HepG2 (cell line): ENCODE measurements at regions not wholly inside any gene's neighbourhood (a gene's known extent, or its start where the extent isn't known, plus 50 kb on each side); places are given as distances from the start of the nearest gene placed in this dataset.

Source experiments
- ATAC-seq: fragments of 200-7000 bp; cut with Tn5 transposase; 3 replicates; pipeline ENCODE4 v1.9.1; 2020; ENCODE audit warnings: mild to moderate bottlenecking, moderate library complexity
- BruUV-seq: library from RNA; stranded (reverse); fragments of 400-500 nt; replicated peaks from 2 replicates; lab custom pipeline; 2021; lab: Mats Ljungman, UMichigan
- CTCF ChIA-PET: fragments of 300-600 bp; formaldehyde crosslinking; extraction: SDS; loops from one replicate; lab custom pipeline; 2021; ENCODE audit warnings: low total read pairs, inconsistent platforms, low intra/inter-chr PET ratio; lab: Yijun Ruan, JAX
- POLR2A ChIA-PET: fragments of 350-600 bp; sonication (Branson Sonifier 250); formaldehyde crosslinking; loops from one replicate; lab custom pipeline; 2020; ENCODE audit warnings: antibody characterized with exemption, inconsistent platforms; lab: Yijun Ruan, JAX
- DNase-seq: peaks from one replicate; pipeline ENCODE4 v3.0.0-alpha.2; 2015; ENCODE audit warnings: low spot score
- FAIRE-seq: peaks from 3 replicates; lab custom pipeline; 2011; peaks lifted over from hg19 to GRCh38; lab: Jason Lieb, UNC
- H2AFZ ChIP-seq: one replicate; pipeline ENCODE4 v1.6.1; 2011; ENCODE audit warnings: low read length, inconsistent platforms
- H3K27ac ChIP-seq: fragments of 300-600 bp; 3 replicates; pipeline ENCODE4 v1.8.0; 2011; ENCODE audit warnings: mixed run types, mild to moderate bottlenecking, mixed read lengths, low read length, inconsistent platforms; ENCODE audit not compliant: insufficient read depth; ENCODE audit errors: extremely low read length
- H3K27me3 ChIP-seq, 2 experiments: fragments of 200-600 bp in 1 of 2; 2 replicates in 1 of 2; 3 replicates in 1 of 2; pipeline versions ENCODE4 v1.6.0 to v1.8.0; 2011; ENCODE audit warnings: low read length in 2 of 2, mild to moderate bottlenecking in 2 of 2, moderate library complexity in 2 of 2, inconsistent platforms in 1 of 2; ENCODE audit not compliant: insufficient read depth in 2 of 2, control insufficient read depth in 1 of 2
- H3K36me3 ChIP-seq, 2 experiments: fragments of 200-600 bp in 1 of 2; replicated peaks in 1 of 2; 2 replicates in 1 of 2; 3 replicates in 1 of 2; pipeline versions ENCODE4 v1.5.1 to v1.8.0; 2011; ENCODE audit warnings: low read length in 2 of 2, inconsistent platforms in 1 of 2; ENCODE audit not compliant: insufficient read depth in 2 of 2, control insufficient read depth in 1 of 2
- H3K4me1 ChIP-seq: 2 replicates; pipeline ENCODE4 v1.5.1; 2012; ENCODE audit warnings: low read length, inconsistent platforms; ENCODE audit not compliant: insufficient read depth
- H3K4me2 ChIP-seq: 2 replicates; pipeline ENCODE4 v1.6.0; 2011; ENCODE audit warnings: low read depth, low read length, inconsistent platforms
- H3K4me3 ChIP-seq, 3 experiments: fragments of 200-600 bp in 1 of 3; sonication (generic), shearing (Covaris generic) in 1 of 3; replicated peaks in 1 of 3; 2 replicates each; pipeline ENCODE4 v1.5.1; 2011 to 2016; ENCODE audit warnings: low read length in 3 of 3, inconsistent platforms in 2 of 3, low read depth in 2 of 3, mild to moderate bottlenecking in 2 of 3, control low read depth in 1 of 3, mixed read lengths in 1 of 3; ENCODE audit not compliant: insufficient read depth in 1 of 3
- H3K79me2 ChIP-seq: one replicate; pipeline ENCODE4 v1.6.1; 2011; ENCODE audit warnings: low read length, inconsistent platforms; ENCODE audit not compliant: insufficient read depth
- H3K9ac ChIP-seq: 2 replicates; pipeline ENCODE4 v1.6.0; 2011; ENCODE audit warnings: mild to moderate bottlenecking, low read depth, low read length, inconsistent platforms; ENCODE audit not compliant: insufficient read depth
- H3K9me3 ChIP-seq: 2 replicates; pipeline ENCODE4 v1.5.1; 2012; ENCODE audit warnings: mild to moderate bottlenecking, low read length
- H4K20me1 ChIP-seq: 2 replicates; pipeline ENCODE4 v1.6.0; 2011; ENCODE audit warnings: inconsistent platforms, mild to moderate bottlenecking, low read length, moderate library complexity; ENCODE audit not compliant: insufficient read depth
- ATRX ChIP-seq: sonication (generic); formaldehyde crosslinking; IDR thresholded peaks from 2 replicates; pipeline ENCODE4 v1.4.0; 2020; ENCODE audit warnings: missing genetic modification reagents, borderline replicate concordance
- BRD4 ChIP-seq: sonication (generic); formaldehyde crosslinking; IDR thresholded peaks from 2 replicates; pipeline ENCODE4 v1.4.0; 2020; ENCODE audit warnings: missing genetic modification reagents
- HMGXB4 ChIP-seq, 2 experiments: sonication (generic) in 1 of 2; formaldehyde crosslinking in 1 of 2; IDR thresholded peaks; 2 replicates each; pipeline versions ENCODE4 v1.4.0 to v1.6.1; 2018 to 2020; ENCODE audit warnings: missing genetic modification reagents in 2 of 2, borderline replicate concordance in 1 of 2, low read depth in 1 of 2, mild to moderate bottlenecking in 1 of 2, missing biosample characterization in 1 of 2
- PCBP1 ChIP-seq: fragments of 200-400 bp; formaldehyde crosslinking; IDR thresholded peaks from 2 replicates; pipeline ENCODE4 v1.6.1; 2017; ENCODE audit warnings: mild to moderate bottlenecking, low read depth, low read length, borderline replicate concordance
- RELA ChIP-seq: sonication (generic); formaldehyde crosslinking; IDR thresholded peaks from 2 replicates; pipeline ENCODE4 v1.4.0; 2020; ENCODE audit warnings: missing genetic modification reagents
- SNAPC2 ChIP-seq: sonication (generic); formaldehyde crosslinking; IDR thresholded peaks from 2 replicates; pipeline ENCODE4 v1.8.1; 2022; ENCODE audit warnings: mild to moderate bottlenecking, missing genetic modification reagents
- TEF ChIP-seq: sonication (generic); formaldehyde crosslinking; IDR thresholded peaks from 2 replicates; pipeline ENCODE4 v1.5.0; 2020; ENCODE audit warnings: missing genetic modification reagents
- TSC22D2 ChIP-seq: sonication (generic); formaldehyde crosslinking; IDR thresholded peaks from 2 replicates; pipeline ENCODE4 v1.5.1; 2020; ENCODE audit warnings: missing genetic modification reagents, mild to moderate bottlenecking, borderline replicate concordance
- ZBTB3 ChIP-seq: sonication (generic); formaldehyde crosslinking; IDR thresholded peaks from 2 replicates; pipeline ENCODE4 v1.4.0; 2020; ENCODE audit warnings: low read depth, mild to moderate bottlenecking, moderate library complexity, missing genetic modification reagents, borderline replicate concordance
- ZNF329 ChIP-seq: sonication (generic); formaldehyde crosslinking; IDR thresholded peaks from 2 replicates; pipeline ENCODE4 v1.9.0; 2021; ENCODE audit warnings: low read depth, mild to moderate bottlenecking, missing genetic modification reagents
- ZNF574 ChIP-seq: sonication (generic); formaldehyde crosslinking; IDR thresholded peaks from 2 replicates; pipeline ENCODE4 v1.4.0; 2020; ENCODE audit warnings: missing genetic modification reagents
- WGBS: methylation state at CpG from one replicate; pipeline ENCODE4 v1.1.6; 2017; ENCODE audit warnings: low lambda C conversion rate; 5-methylcytosine and 5-hydroxymethylcytosine counted together
- in situ Hi-C: cut with HindIII; loops from 2 replicates; pipeline ENCODE4 v1.10.0; 2017; ENCODE audit warnings: low pct_unique_long_range_greater_than_20kb; ENCODE audit not compliant: extremely low pct_ligation_motif_present
- intact Hi-C: fragments of 100-400 bp; cut with micrococcal nuclease; formaldehyde crosslinking; loops from one replicate; pipeline ENCODE4 v1.10.0; 2022; ENCODE audit not compliant: unreplicated experiment

GRCh38 chr6:126797981-126798380 lies 320.5 kb upstream of the RSPO3 start:
- no peak overlapping the region for H3K27ac ChIP-seq
- H3K9ac ChIP-seq: no peak overlapping the region
- H2AFZ ChIP-seq: no peak overlapping the region
- CTCF ChIA-PET: no interaction called here
- H3K9me3 ChIP-seq: no peaks in the 10 kb centered on the region
- no peak for TF ChIP-seq PCBP1
- TF ChIP-seq TEF: no peak
- TF ChIP-seq TSC22D2 (CRISPR knock-in tag): no peak
- no peak for TF ChIP-seq ZNF329 (CRISPR knock-in tag)
- TF ChIP-seq ZBTB3 (CRISPR knock-in tag): no peak
- no peak for TF ChIP-seq ZNF574
- no peak for TF ChIP-seq ATRX (CRISPR knock-in tag)
- TF ChIP-seq RELA: no peak
- TF ChIP-seq HMGXB4 (CRISPR knock-in tag; IDR thresholded peaks at IDR 0.05; ENCODE audit: borderline replicate concordance in 1 of 2, low read depth in 1 of 2): no peak
- no peak for TF ChIP-seq BRD4 (CRISPR knock-in tag)
- TF ChIP-seq SNAPC2 (CRISPR knock-in tag): no peak
- WGBS: 5% methylated on average over 2 of the region's 2 CpGs
- H3K36me3 ChIP-seq: no peaks in the 10 kb centered on the region
- DNase-seq (no peak), FAIRE-seq (no peak), ATAC-seq (no peak)
- no peaks in the 10 kb centered on the region for H3K4me1 ChIP-seq
- no peaks in the 10 kb centered on the region for H3K79me2 ChIP-seq
- H3K4me2 ChIP-seq: no peak overlapping the region
- no peaks in the 10 kb centered on the region for H4K20me1 ChIP-seq
- no peak overlapping the region for H3K4me3 ChIP-seq
- no TSS peak for BruUV-seq
- intact Hi-C loops: no loop called here
- in situ Hi-C loops: no loop called here
- POLR2A ChIA-PET: no interaction called here
- H3K27me3 ChIP-seq: no peaks in the 10 kb centered on the region; a peak in 1 of 5 replicates
